Medulla oblongata (tissue), 1 donor: ENCODE measurements at regions not wholly inside any gene's neighbourhood (a gene's known extent, or its start where the extent isn't known, plus 50 kb on each side); places are given as distances from the start of the nearest gene placed in this dataset.

Experiments used
- DNase-seq: peaks from one replicate; pipeline ENCODE4 v3.0.0-alpha.2; 2015; ENCODE audit errors: extremely low spot score

GRCh38 chr7:32147546-32148268, 77.5 kb upstream of the PDE1C start:
- no peak for DNase-seq

DNA sequence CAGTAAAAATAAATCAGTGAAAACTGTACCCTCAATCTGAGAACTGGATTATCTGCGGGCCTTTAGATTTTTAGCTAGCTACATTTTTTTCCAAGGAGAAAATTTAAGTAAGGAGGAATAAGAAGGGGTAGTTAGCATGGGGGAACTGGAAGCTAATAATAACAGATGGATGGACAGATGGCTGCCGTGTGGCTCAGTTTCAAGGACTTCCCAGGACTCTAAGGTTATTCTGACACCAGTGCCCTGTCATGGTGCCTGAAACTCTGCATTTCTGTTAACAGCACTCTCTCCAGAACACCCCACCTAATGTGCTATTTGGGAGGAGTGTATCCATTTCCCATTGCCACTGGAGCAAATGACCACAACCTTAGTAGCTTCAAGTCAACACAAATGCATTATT, 75.7 kb upstream of the PDE1C start:
- no peak for DNase-seq

- DNase-seq = no peak
Measured at GRCh38 chr7:32144676-32145075, 74.5 kb upstream of the PDE1C start.

- DNase-seq = no peak
Measured at GRCh38 chr7:32143301-32143700, 73.1 kb upstream of the PDE1C start.

DNA sequence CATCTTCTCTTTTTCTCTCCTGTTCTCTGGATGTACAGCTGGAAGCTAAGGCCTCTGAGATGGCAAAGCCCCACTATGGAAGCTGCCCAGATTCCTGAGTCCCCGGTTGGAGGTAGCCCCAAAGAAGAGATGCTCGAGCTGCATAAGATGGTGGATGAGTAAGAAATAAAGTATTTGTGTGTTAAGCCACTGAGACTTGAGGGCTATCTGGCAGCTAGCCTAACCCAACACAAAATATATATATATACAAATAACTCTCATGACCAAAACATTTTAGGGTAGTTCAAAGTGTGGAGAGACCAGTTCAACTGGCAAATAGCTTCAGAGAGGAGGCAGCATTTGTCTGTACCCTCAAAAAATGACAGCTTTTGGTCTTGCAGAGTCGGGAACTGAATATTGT, 72.4 kb upstream of the PDE1C start:
- no peak for DNase-seq

DNA sequence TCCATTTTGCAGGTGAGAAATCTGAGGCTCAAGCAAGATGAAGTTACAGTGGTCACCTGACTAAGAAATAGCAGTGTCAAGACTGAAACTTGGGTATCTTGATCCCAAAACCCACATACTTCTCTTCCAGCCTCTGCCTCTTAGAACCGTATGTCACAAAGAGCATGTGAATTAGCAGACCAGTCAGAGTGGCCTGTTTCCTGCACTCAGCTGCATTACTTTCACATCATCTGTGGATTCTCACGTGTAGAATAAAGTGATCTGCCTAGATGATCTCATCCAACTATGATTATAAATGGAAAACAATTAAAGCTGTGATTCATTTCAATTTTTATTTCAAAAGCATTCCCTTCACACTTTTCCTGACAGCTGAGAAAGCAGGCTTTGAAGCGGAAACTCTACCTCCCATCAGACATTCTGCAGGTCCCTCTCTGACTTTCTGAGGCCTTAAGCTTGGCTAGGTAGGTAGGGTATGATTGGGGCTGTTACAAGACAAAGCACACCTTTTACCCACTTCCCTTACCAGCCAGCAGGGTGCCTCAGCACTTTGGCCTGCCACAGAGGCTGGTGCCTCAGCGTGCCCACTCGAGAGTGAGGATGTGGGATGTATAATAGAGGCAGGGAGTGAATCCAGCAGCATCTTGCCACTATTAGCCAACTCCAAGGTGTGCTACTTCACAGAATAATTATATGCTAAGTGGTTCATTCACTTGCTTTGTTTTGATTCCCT, 70.2 kb upstream of the PDE1C start:
- no peak for DNase-seq

- no peak for DNase-seq
Measured at GRCh38 chr7:32137059-32137458, 66.9 kb upstream of the PDE1C start.

GRCh38 chr7:32131091-32131490, 60.9 kb upstream of the PDE1C start:
- no peak for DNase-seq

DNA sequence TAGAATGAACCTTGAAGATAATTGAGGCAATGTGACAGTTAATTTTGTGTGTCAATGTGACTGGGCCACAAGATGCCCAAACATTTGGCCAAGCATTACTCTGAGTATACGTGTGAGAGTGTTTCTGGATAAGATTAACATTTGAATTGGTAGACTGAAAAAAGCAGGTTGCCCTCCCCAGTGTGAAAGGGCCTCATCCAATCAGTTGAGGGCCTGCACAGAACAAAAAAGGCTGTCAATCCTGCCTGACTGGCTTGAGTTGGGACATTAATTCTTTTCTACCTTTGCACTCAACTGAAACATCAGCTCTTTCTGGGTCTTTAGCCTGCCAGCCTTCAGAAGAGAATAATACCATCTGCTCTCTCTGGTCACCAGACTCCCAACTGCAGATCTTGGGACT, 56.6 kb upstream of the PDE1C start:
- DNase-seq = no peak
